ENCODE measurements at regions not wholly inside any gene's neighbourhood (a gene's known extent, or its start where the extent isn't known, plus 50 kb on each side); places are given as distances from the start of the nearest gene placed in this dataset.
A peak's percentile ranks its signal among the peaks of the same experiment; 100 is the strongest.

DNA sequence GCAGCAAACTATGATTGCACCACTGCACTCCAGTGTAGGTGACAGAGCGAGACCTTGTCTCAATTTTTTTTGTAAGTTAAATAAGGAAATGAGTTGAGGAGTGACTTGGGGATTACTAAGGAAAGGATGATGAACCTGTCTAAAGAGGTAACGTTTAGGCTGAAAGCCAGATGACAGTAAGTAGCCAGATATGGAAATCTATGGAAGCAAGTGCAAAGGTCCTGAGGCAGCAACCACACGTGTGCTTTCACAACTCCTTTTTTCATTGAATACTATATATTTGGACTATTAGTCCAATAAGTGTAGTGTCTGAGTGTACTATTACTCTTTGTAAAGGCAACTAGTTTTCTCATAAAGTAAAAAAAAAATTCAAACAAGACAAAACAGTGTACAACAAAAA, 147.4 kb downstream of the CD24 start (continued):
- TF ChIP-seq RCOR1 (IDR thresholded peaks at IDR 0.05; ENCODE audit: borderline replicate concordance in 1 of 2, low read depth in 2 of 2, low read length in 2 of 2) = peak in 1 of 2 experiments; percentile 55; a peak in 1 of 4 replicates
- TF ChIP-seq ZNF274 (IDR thresholded peaks at IDR 0.05; ENCODE audit: borderline replicate concordance, low read depth, low read length) = no peak
- peak; percentile 34 to 54; a peak in 3 of 4 replicates for TF ChIP-seq KDM1A (IDR thresholded peaks at IDR 0.05)
- TF ChIP-seq, protein P1, sequence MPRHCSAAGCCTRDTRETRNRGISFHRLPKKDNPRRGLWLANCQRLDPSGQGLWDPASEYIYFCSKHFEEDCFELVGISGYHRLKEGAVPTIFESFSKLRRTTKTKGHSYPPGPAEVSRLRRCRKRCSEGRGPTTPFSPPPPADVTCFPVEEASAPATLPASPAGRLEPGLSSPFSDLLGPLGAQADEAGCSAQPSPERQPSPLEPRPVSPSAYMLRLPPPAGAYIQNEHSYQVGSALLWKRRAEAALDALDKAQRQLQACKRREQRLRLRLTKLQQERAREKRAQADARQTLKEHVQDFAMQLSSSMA (CRISPR knock-in tag; IDR thresholded peaks at IDR 0.05) = no peak
- no peak for TF ChIP-seq ZNF3 (CRISPR knock-in tag; IDR thresholded peaks at IDR 0.05)
- TF ChIP-seq POLR2A (conservative IDR thresholded peaks at IDR 0.05) = no peak

DNA sequence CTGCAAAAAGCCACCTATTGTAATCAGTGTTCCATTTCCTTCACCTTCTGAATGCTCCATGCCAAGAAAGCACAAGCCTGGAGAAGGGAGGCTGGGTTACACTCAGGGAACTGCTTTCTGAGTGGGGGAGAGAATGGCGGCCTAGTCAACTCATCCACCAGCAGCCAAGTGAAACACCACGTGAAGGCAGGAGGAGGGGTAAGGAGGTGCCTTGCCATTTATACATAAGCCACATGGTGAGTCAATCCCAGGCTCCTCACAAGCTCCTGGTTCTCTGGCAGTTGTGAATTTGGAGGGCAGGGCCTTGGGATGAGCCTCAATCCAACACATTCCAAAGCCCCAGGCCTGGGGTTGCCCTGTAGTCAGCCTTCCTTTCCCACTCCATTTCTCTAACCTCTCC, 149.4 kb downstream of the CD24 start:
- H3K4me1 ChIP-seq (replicated peaks in 1 of 2; ENCODE audit: control insufficient read depth in 2 of 2, insufficient read depth in 2 of 2, low read length in 2 of 2) = peaks cover 23 to 28% of the 10 kb centered on the region in 2 experiments
- ATAC-seq = no peak
- no peaks in the 10 kb centered on the region for H3K79me2 ChIP-seq (ENCODE audit: control insufficient read depth, insufficient read depth, low read length)
- no peak overlapping the region for H3K4me3 ChIP-seq
- H3K4me2 ChIP-seq (ENCODE audit: insufficient read depth, low read length) = no peak overlapping the region
- intact Hi-C loops (cut with micrococcal nuclease) = loop anchor here (5.0 kb wide), 1 partner anchor 62 kb away; no protein-coding TSS in a partner anchor
- H3K27me3 ChIP-seq (ENCODE audit: control insufficient read depth in 2 of 2, insufficient read depth in 2 of 2, low read length in 2 of 2) = no peaks in the 10 kb centered on the region
- in situ Hi-C loops (cut with MboI) = no loop called here
- CTCF ChIA-PET (ENCODE audit: low intra/inter-chr PET ratio) = no interaction called here
- no peaks in the 10 kb centered on the region for H3K9me1 ChIP-seq (ENCODE audit: control insufficient read depth, insufficient read depth, low read length)
- no peaks in the 10 kb centered on the region for H3K9me3 ChIP-seq (replicated peaks; ENCODE audit: control insufficient read depth, insufficient read depth, low read depth, low read length)
- POLR2A ChIA-PET = no interaction called here
- no peak overlapping the region for H3K9ac ChIP-seq (ENCODE audit: insufficient read depth in 1 of 2, low read depth in 2 of 2, low read length in 2 of 2)
- no peaks in the 10 kb centered on the region for H3K36me3 ChIP-seq (ENCODE audit: control insufficient read depth, insufficient read depth, low read length)
- 58% methylated on average over 2 of the region's 2 CpGs for WGBS (ENCODE audit: insufficient coverage, low coverage, missing lambda C conversion rate)
- no peak for DNase-seq (ENCODE audit: extremely low read depth in 1 of 4, low spot score in 3 of 4)
- no peaks in the 10 kb centered on the region for H4K20me1 ChIP-seq (replicated peaks; ENCODE audit: control insufficient read depth, insufficient read depth, low read length)
- BruUV-seq (replicated peaks) = no TSS peak
- no peak overlapping the region for H3K27ac ChIP-seq (ENCODE audit: extremely low read depth, low read depth, low read length)
- H2AFZ ChIP-seq (ENCODE audit: low read depth, low read length) = peak overlapping the region; percentile 87
- FAIRE-seq = no peak
- TF ChIP-seq MTA2 (IDR thresholded peaks at IDR 0.05; ENCODE audit: low read depth) = no peak
- TF ChIP-seq L3MBTL2 (IDR thresholded peaks at IDR 0.05) = 0 out of 2 replicates have a peak, but pooled peaks have one; percentile 34
- TF ChIP-seq, protein P2, sequence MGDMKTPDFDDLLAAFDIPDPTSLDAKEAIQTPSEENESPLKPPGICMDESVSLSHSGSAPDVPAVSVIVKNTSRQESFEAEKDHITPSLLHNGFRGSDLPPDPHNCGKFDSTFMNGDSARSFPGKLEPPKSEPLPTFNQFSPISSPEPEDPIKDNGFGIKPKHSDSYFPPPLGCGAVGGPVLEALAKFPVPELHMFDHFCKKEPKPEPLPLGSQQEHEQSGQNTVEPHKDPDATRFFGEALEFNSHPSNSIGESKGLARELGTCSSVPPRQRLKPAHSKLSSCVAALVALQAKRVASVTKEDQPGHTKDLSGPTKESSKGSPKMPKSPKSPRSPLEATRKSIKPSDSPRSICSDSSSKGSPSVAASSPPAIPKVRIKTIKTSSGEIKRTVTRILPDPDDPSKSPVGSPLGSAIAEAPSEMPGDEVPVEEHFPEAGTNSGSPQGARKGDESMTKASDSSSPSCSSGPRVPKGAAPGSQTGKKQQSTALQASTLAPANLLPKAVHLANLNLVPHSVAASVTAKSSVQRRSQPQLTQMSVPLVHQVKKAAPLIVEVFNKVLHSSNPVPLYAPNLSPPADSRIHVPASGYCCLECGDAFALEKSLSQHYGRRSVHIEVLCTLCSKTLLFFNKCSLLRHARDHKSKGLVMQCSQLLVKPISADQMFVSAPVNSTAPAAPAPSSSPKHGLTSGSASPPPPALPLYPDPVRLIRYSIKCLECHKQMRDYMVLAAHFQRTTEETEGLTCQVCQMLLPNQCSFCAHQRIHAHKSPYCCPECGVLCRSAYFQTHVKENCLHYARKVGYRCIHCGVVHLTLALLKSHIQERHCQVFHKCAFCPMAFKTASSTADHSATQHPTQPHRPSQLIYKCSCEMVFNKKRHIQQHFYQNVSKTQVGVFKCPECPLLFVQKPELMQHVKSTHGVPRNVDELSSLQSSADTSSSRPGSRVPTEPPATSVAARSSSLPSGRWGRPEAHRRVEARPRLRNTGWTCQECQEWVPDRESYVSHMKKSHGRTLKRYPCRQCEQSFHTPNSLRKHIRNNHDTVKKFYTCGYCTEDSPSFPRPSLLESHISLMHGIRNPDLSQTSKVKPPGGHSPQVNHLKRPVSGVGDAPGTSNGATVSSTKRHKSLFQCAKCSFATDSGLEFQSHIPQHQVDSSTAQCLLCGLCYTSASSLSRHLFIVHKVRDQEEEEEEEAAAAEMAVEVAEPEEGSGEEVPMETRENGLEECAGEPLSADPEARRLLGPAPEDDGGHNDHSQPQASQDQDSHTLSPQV (IDR thresholded peaks at IDR 0.05) = 0 out of 2 replicates have a peak, but pooled peaks have one; percentile 36
- TF ChIP-seq, protein P3, sequence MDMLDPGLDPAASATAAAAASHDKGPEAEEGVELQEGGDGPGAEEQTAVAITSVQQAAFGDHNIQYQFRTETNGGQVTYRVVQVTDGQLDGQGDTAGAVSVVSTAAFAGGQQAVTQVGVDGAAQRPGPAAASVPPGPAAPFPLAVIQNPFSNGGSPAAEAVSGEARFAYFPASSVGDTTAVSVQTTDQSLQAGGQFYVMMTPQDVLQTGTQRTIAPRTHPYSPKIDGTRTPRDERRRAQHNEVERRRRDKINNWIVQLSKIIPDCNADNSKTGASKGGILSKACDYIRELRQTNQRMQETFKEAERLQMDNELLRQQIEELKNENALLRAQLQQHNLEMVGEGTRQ (CRISPR knock-in tag; IDR thresholded peaks at IDR 0.05) = 0 out of 2 replicates have a peak, but pooled peaks have one; percentile 16

Measured in K562 (cell line).